ENCODE measurements at regions not wholly inside any gene's neighbourhood (a gene's known extent, or its start where the extent isn't known, plus 50 kb on each side); places are given as distances from the start of the nearest gene placed in this dataset.

- no peaks in the 10 kb centered on the region for H3K27me3 ChIP-seq (ENCODE audit: control insufficient read depth, insufficient read depth, low read length)
- H4K20me1 ChIP-seq (ENCODE audit: control insufficient read depth, extremely low read depth, insufficient read depth, low read length): no peaks in the 10 kb centered on the region
- H3K36me3 ChIP-seq (ENCODE audit: control insufficient read depth, insufficient read depth, low read length): no peaks in the 10 kb centered on the region
- no peak overlapping the region for H3K9ac ChIP-seq (ENCODE audit: insufficient read depth, low read length)
- no peak overlapping the region for H3K4me2 ChIP-seq (ENCODE audit: extremely low read depth, insufficient read depth, low read length)
- H3K79me2 ChIP-seq (ENCODE audit: control insufficient read depth, insufficient read depth, low read length): no peaks in the 10 kb centered on the region
- peak; percentile 49 to 55 for DNase-seq (ENCODE audit: low read depth in 2 of 2)
- H3K27ac ChIP-seq (ENCODE audit: insufficient read depth, low read length): no peak overlapping the region
- no peak overlapping the region for H2AFZ ChIP-seq (ENCODE audit: low read length)
- H3K4me1 ChIP-seq (ENCODE audit: control insufficient read depth, extremely low read depth, insufficient read depth, low read length): no peaks in the 10 kb centered on the region
- H3K4me3 ChIP-seq (replicated peaks in 1 of 4; ENCODE audit: control extremely low read depth in 1 of 4, insufficient read depth in 1 of 4, low read depth in 3 of 4, low read length in 4 of 4): no peak overlapping the region
- TF ChIP-seq CTCF (conservative IDR thresholded peaks at IDR 0.05 in 1 of 2, IDR thresholded peaks at IDR 0.05 in 1 of 2; ENCODE audit: low read depth in 1 of 2, low read length in 2 of 2) (no peak), EZH2 (IDR thresholded peaks at IDR 0.05; ENCODE audit: low read length, missing control alignments) (no peak)
- H3K9me3 ChIP-seq (ENCODE audit: control insufficient read depth, insufficient read depth, low read depth, low read length): no peaks in the 10 kb centered on the region
Observed at GRCh38 chr10:23556727-23557440, 118.0 kb downstream of the OTUD1 start.

GRCh38 chr10:23557777-23558176 is 118.9 kb downstream of the OTUD1 start:
- Histone ChIP-seq H3K4me1 (ENCODE audit: control insufficient read depth, extremely low read depth, insufficient read depth, low read length) (no peaks in the 10 kb centered on the region), H3K4me3 (replicated peaks in 1 of 4; ENCODE audit: control extremely low read depth in 1 of 4, insufficient read depth in 1 of 4, low read depth in 3 of 4, low read length in 4 of 4) (no peak overlapping the region), H3K4me2 (ENCODE audit: extremely low read depth, insufficient read depth, low read length) (no peak overlapping the region), H3K27me3 (ENCODE audit: control insufficient read depth, insufficient read depth, low read length) (no peaks in the 10 kb centered on the region), H3K9ac (ENCODE audit: insufficient read depth, low read length) (no peak overlapping the region), H3K9me3 (ENCODE audit: control insufficient read depth, insufficient read depth, low read depth, low read length) (no peaks in the 10 kb centered on the region), H3K27ac (ENCODE audit: insufficient read depth, low read length) (no peak overlapping the region), H4K20me1 (ENCODE audit: control insufficient read depth, extremely low read depth, insufficient read depth, low read length) (no peaks in the 10 kb centered on the region), H3K36me3 (ENCODE audit: control insufficient read depth, insufficient read depth, low read length) (no peaks in the 10 kb centered on the region), H2AFZ (ENCODE audit: low read length) (no peak overlapping the region), H3K79me2 (ENCODE audit: control insufficient read depth, insufficient read depth, low read length) (no peaks in the 10 kb centered on the region)
- TF ChIP-seq CTCF (conservative IDR thresholded peaks at IDR 0.05 in 1 of 2, IDR thresholded peaks at IDR 0.05 in 1 of 2; ENCODE audit: low read depth in 1 of 2, low read length in 2 of 2) (no peak), EZH2 (IDR thresholded peaks at IDR 0.05; ENCODE audit: low read length, missing control alignments) (no peak)
- peak in 1 of 2 donors; percentile 4 for DNase-seq (ENCODE audit: low read depth in 2 of 2)

GRCh38 chr10:23558361-23558799 is 119.5 kb downstream of the OTUD1 start:
- Histone ChIP-seq H3K9ac (ENCODE audit: insufficient read depth, low read length) (no peak overlapping the region), H3K9me3 (ENCODE audit: control insufficient read depth, insufficient read depth, low read depth, low read length) (no peaks in the 10 kb centered on the region), H3K4me3 (replicated peaks in 1 of 4; ENCODE audit: control extremely low read depth in 1 of 4, insufficient read depth in 1 of 4, low read depth in 3 of 4, low read length in 4 of 4) (no peak overlapping the region), H3K36me3 (ENCODE audit: control insufficient read depth, insufficient read depth, low read length) (no peaks in the 10 kb centered on the region), H3K4me1 (ENCODE audit: control insufficient read depth, extremely low read depth, insufficient read depth, low read length) (no peaks in the 10 kb centered on the region), H4K20me1 (ENCODE audit: control insufficient read depth, extremely low read depth, insufficient read depth, low read length) (no peaks in the 10 kb centered on the region), H3K79me2 (ENCODE audit: control insufficient read depth, insufficient read depth, low read length) (no peaks in the 10 kb centered on the region), H2AFZ (ENCODE audit: low read length) (no peak overlapping the region), H3K27ac (ENCODE audit: insufficient read depth, low read length) (no peak overlapping the region), H3K27me3 (ENCODE audit: control insufficient read depth, insufficient read depth, low read length) (no peaks in the 10 kb centered on the region), H3K4me2 (ENCODE audit: extremely low read depth, insufficient read depth, low read length) (no peak overlapping the region)
- no peak for TF ChIP-seq CTCF (conservative IDR thresholded peaks at IDR 0.05 in 1 of 2, IDR thresholded peaks at IDR 0.05 in 1 of 2; ENCODE audit: low read depth in 1 of 2, low read length in 2 of 2)
- no peak for TF ChIP-seq EZH2 (IDR thresholded peaks at IDR 0.05; ENCODE audit: low read length, missing control alignments)
- peak in 1 of 2 donors; percentile 13 for DNase-seq (ENCODE audit: low read depth in 2 of 2)
